ENCODE measurements at regions not wholly inside any gene's neighbourhood (a gene's known extent, or its start where the extent isn't known, plus 50 kb on each side); places are given as distances from the start of the nearest gene placed in this dataset.

DNA sequence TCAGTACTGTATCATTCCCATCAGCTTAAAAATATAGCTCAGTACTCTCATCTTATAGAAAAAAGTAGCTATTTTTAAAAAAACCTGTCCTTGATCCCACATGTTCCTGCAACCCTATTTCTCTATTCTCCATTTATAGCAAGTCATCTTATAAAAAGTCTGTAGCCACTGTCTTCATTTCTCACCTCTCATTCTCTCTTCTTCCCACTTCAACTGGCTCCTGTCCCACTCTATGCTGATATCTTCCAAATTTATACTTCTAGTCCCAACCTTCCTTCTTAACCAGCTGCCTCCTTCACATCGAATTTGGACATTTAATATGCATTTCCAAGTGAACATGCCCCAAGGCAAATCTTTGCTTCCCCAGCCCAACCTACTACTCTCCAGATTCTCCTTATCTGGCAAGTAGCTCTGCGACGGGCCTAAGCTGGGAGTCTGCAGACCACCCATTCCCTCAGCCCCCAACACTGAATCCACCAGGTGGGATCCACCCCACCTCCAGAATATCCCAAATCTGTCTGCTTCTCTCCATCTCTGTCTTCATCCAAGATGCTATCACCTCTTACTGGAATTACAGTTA, 52.0 kb upstream of the TANC2 start:
- DNase-seq (ENCODE audit: low read depth) = no peak
- no peak overlapping the region for H3K4me3 ChIP-seq (ENCODE audit: low read length)
- TF ChIP-seq, protein P1, sequence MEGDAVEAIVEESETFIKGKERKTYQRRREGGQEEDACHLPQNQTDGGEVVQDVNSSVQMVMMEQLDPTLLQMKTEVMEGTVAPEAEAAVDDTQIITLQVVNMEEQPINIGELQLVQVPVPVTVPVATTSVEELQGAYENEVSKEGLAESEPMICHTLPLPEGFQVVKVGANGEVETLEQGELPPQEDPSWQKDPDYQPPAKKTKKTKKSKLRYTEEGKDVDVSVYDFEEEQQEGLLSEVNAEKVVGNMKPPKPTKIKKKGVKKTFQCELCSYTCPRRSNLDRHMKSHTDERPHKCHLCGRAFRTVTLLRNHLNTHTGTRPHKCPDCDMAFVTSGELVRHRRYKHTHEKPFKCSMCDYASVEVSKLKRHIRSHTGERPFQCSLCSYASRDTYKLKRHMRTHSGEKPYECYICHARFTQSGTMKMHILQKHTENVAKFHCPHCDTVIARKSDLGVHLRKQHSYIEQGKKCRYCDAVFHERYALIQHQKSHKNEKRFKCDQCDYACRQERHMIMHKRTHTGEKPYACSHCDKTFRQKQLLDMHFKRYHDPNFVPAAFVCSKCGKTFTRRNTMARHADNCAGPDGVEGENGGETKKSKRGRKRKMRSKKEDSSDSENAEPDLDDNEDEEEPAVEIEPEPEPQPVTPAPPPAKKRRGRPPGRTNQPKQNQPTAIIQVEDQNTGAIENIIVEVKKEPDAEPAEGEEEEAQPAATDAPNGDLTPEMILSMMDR (conservative IDR thresholded peaks at IDR 0.05; ENCODE audit: low read depth, low read length) = no peak

DNA sequence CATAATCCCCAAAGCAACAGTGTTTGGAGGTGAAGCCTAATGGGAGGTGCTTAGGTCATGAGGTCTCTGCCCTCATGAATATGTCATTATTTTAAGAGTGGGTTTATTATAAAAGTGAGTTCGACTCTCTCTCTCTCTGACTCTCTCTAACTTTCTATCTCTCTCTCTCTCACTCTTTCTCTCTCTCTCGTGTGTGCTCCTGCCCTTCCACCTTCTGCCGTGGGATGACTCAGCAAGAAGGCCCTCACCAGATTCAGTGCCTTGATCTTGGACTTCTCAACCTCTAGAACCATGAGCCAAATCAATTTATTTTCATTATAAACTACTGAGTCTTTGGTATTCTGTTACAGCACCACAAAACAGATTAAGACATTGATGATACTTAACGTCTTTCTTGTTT, 53.7 kb upstream of the TANC2 start:
- TF ChIP-seq, protein P1 (conservative IDR thresholded peaks at IDR 0.05; ENCODE audit: low read depth, low read length) = no peak
- no peak overlapping the region for H3K4me3 ChIP-seq (ENCODE audit: low read length)
- DNase-seq (ENCODE audit: low read depth) = no peak

DNA sequence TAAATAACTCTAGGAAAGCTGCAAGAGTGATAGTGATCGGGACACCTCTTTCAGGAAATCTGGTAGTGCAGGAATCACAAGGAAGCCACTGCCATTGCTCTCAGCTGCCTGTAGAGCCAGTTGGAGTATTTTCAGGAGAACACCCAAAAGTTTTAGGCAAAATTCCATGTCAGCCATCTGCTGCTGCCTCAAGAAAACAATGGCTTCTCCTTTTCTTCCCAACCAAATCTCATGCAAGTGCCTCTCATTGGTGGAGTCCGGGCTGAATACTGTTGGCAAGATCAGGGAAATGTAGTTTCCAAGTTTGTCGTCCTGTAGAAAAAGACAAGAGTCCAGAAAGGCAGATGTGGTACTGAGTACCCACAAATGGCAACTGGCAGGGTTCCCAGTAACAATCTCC, 54.9 kb upstream of the TANC2 start:
- TF ChIP-seq, protein P1 (conservative IDR thresholded peaks at IDR 0.05; ENCODE audit: low read depth, low read length) = no peak
- no peak overlapping the region for H3K4me3 ChIP-seq (ENCODE audit: low read length)
- DNase-seq (ENCODE audit: low read depth) = no peak

DNA sequence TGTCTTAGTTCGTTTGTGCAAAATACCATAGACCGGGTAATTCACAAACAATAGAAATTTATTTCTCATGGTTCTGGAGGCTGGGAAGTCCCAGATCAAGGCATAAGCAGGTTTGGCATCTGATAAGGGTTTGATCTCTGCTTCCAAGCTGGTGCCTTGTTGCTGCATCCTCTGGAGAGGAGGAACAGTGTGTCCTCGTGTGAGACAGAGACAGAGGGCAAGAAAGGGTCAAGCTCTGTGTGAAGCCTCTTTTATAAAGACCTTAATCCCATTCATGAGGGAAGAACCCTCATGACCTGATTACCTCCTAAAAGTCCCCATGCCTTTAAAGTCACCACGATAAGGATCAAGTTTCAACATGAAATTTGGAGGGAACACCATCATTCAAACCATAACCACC, 55.8 kb upstream of the TANC2 start:
- TF ChIP-seq, protein P1 (conservative IDR thresholded peaks at IDR 0.05; ENCODE audit: low read depth, low read length) = no peak

DNA sequence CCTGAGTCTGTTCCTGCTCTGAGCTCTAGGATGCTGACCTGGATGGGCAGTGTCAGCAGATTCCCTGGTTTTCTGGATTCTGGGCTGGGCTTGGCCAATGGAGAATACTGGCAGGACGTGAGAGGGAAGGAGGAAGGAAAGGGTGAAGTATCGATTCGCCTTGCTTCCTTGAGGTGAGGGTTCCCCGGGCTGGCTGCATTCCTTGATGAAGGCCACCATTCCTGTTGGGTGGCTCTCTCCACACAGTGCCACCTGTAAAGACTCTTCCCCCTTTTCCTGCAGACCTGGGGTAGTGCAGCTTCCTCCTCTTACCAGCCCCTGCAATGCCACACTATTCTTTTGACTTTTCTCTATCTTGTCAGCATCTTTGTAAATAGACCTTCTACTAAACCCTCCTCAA, 58.1 kb upstream of the TANC2 start:
- no peak overlapping the region for H3K4me3 ChIP-seq (ENCODE audit: low read length)
- no peak for DNase-seq (ENCODE audit: low read depth)
- TF ChIP-seq, protein P1 (conservative IDR thresholded peaks at IDR 0.05; ENCODE audit: low read depth, low read length) = no peak

More for the DNA sequence above, 55.8 kb upstream of the TANC2 start:
- no peak for DNase-seq (ENCODE audit: low read depth)
- no peak overlapping the region for H3K4me3 ChIP-seq (ENCODE audit: low read length)

DNA sequence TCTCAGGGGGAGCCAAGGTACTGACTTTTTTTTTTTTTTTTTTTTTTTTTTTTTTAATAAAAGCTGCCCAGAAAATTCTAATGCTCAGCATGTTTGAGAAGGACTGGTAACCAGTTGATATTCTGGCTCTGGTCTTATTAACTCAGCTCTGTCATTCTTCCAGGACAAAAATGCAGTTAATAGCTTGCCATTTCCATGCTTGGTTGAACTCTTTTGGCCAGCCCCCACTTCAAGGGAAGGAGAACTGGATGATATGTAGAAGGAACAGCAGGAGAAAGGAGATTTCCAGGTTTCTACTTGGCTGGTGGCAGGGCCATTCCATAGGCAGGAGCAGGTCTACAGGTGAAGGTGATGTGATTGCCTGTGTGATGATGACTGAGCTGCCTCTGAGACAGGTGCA, 59.2 kb upstream of the TANC2 start:
- H3K4me3 ChIP-seq (ENCODE audit: low read length) = no peak overlapping the region
- TF ChIP-seq, protein P1 (conservative IDR thresholded peaks at IDR 0.05; ENCODE audit: low read depth, low read length) = no peak
- DNase-seq (ENCODE audit: low read depth) = no peak

DNA sequence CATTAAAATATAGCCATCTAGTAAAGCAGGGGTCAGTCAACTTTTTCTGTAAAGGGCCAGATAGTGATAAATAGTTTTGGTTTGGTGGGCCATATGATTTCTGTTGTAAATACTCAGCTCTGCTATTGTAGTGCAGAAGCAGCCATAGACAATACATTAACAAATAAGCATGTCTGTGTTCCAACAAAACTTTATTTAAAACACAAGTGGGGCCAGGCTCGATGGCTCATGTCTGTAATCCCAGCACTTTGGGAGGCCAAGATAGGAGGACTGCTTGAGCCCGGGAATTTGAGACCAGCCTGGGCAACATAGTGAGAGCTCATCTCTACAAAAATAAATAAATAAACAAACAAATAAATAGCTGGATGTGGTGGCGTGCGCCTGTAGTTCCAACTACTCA, 60.8 kb upstream of the TANC2 start:
- TF ChIP-seq, protein P1 (conservative IDR thresholded peaks at IDR 0.05; ENCODE audit: low read depth, low read length) = no peak
- H3K4me3 ChIP-seq (ENCODE audit: low read length) = no peak overlapping the region

More for the DNA sequence above, 60.8 kb upstream of the TANC2 start:
- no peak for DNase-seq (ENCODE audit: low read depth)
